ENCODE measurements at regions not wholly inside any gene's neighbourhood (a gene's known extent, or its start where the extent isn't known, plus 50 kb on each side); places are given as distances from the start of the nearest gene placed in this dataset.

DNA sequence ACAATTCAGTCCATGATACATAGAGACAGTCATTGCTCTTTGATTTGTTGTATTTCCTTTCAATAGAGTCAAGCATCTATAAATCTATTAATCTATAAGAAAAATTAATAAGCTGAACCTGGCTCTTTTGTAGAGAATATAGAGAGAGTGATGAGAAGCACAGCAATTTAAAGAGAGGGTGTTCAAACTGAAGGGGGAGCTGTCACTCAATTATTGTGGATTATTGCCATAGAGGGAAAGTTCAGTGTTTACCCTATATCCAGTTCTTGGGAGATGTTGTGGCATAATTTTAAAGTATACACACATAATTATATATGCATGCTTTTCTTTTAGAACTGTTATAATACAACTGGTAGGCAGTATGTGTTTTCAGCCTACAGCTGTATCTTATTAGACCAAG lies 1469.0 kb upstream of the PABPC4L start:
- DNase-seq (ENCODE audit: low spot score): no peak
